ENCODE measurements at regions not wholly inside any gene's neighbourhood (a gene's known extent, or its start where the extent isn't known, plus 50 kb on each side); places are given as distances from the start of the nearest gene placed in this dataset.

DNA sequence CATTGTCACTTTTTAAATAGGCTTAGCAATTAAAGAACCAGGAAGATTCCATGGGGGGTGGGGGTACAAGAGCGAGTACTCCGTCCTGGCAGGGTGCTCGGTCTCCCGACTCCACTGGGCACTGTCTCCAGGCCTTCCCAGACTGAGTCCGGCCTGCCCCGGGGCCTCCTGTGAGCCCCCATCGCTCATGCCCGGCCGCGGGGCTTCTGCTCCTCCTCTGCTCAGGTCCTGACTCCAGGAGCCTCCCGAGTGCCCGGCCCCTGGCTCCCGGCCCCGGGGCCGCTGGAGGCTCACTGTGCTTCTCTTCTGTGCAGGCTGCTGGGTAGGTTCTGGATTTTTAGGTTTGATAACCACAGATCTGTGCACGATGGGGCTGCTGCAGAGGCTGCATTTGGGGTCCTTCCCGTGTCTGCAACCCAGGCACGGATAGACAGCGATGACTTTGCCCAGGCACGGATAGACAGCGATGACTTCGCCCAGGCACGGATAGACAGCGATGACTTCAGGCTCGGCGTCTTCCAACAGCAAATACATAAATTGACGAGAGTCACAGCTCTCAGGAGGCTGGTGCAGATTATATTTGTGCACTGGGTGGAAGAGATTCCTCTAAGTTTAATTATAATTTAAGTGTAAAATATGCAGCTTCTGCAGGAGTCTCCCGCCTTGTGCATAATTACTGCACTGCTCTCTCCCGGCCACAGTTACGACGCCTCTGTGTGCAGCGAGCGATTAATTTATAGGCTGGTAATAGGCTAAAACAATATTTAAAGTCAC, 74.8 kb upstream of the RXRA start:
- no peak for DNase-seq

DNA sequence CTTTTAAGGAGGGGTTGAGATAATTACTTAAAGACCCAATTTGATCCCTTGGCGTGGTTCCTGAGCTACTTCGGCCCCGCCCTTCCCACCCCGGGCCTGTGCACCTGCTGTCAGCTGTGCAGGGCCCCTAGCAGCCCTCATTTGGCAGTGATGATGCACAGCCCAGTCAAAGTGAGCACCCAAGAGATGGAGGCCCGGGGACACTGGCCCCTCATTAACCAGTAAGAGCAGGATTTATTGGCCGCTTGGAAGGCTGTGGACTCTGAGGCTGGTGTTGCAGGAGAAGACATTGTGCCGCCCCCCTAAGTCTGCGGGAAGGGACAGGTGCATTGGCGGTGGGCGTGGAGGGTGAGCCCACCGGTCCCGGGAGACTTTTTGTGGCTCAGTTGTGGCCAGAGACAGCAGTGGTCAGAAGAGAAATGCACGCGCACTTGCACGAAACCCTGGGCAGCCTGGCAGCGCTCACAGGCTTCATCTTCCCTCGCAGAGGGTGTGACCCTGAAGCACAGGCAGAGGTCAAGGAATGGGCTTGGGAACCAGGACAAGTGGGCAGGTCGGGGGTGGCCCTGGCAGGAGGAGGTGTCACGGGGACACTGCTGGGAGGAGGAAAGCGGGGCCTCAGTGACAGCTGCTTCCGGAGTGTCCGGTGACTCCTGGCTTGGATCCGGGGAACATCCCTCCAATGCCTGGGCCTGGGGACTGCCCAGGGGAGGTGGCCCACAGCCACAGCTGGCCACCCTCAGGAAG, 74.0 kb upstream of the RXRA start:
- DNase-seq = no peak

GRCh38 chr9:134253606-134254205, 72.5 kb upstream of the RXRA start:
- DNase-seq = no peak

DNA sequence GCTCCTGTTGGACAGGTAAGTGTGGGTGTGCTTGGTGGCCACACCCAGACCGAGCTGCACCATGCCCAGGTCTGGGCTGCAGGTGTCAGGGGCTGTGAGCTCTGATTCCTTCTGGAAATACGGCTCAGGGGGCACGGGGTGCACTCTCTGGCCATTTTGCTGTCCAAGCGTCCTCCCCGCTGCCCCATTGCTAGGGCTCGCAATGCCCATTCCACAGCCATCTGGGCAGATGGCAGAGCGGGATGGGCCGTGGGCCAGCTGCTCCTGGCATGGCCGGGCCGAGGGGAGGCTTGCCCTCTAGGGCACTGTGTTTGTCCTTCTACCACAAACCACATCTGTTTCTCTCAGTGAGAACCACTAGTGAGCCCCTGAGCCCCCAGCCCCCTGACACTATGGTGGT, 67.9 kb upstream of the RXRA start:
- no peak for DNase-seq

DNA sequence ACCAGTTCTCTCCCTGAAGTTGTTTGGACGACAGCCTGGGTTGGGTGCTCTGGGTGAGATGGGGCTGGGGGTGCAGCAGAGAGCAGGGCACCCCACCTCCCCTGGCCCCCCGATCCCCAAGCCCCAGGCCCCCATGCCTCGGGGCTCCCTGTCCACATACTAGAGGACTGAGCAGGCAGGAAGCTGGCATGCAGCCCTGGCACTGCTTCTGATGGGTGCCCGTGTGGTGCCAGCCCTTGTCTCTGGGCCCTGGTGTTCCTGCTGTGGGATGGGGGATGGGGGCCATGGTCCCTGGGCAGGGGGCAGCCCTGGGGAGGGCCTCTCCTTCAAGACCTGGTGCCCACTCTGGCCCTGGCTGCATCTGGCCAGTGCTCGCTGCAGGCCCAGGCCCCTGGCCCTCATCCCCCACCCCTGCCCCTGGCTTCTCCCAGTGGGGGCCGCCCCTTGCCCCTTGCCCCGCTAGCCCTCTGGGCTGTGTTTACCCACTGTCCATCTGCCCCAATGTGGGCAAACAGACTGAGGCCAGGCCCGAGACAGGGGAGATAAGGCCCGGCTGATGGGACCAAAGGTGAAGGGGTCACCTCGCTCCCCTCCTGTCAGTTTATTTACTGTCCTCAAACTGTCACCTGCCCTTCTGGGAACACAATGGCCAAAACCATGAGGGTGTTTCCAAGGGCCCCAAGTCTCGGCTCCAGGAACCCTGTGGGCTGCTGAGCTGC, 67.3 kb upstream of the RXRA start:
- no peak for DNase-seq

DNA sequence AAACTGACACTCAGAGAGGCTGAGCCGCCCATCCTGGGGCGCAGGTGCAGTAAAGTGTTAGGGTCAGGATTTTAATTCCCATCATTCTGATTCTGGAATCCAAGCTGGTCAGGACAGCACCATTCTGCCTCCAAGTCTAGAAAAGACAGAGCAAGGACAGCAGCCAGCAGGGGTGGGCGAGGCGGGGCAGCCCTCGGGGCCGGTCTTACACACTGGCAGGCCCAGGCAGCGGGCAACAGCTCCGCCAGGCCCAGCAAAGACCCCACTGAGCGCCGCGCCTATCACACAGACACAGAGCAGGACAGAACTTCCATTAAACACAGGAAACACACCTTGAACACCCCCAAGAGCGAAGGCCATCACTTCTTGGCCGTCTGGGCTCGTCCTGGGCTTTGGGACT, 66.5 kb upstream of the RXRA start:
- DNase-seq = no peak

DNA sequence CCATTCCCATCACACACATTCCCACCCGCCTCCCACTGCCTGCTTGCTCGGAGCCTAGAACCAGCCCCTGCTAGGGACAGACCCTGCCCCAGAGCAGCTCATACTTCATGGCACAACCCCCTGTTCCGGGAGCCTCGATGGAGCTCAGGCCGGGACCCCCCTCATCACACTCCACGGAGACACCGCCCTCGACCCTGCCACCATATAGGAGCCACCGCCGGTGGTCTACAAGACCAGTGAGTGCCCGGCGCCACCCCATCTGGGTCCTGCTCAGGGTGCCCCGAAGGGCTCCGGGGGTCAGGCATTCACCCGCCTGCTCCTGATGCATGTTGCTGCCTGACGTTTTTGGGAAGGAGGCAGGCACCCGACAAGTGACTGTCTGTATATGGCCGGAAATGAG, 65.5 kb upstream of the RXRA start:
- no peak for DNase-seq

DNA sequence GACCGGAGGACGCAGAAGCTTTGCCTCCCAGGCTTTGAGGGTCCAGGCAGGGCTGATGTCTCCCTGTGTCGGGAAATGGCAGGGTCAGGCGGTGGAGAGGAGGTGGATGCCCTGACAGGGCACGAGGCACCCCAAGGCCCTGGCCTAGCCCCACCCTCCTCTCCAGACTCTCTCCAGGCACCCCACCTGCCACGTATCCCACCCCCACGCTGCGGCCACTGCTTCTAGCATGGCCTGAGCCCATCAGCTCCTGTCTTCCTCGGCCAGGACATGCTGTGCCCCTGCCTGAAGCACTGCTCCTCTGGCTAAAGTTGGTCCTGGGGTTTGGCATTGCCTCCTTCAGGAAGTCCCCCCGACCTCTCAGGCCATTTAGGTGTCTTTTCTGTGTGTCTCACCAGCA, 64.2 kb upstream of the RXRA start:
- DNase-seq = no peak

DNA sequence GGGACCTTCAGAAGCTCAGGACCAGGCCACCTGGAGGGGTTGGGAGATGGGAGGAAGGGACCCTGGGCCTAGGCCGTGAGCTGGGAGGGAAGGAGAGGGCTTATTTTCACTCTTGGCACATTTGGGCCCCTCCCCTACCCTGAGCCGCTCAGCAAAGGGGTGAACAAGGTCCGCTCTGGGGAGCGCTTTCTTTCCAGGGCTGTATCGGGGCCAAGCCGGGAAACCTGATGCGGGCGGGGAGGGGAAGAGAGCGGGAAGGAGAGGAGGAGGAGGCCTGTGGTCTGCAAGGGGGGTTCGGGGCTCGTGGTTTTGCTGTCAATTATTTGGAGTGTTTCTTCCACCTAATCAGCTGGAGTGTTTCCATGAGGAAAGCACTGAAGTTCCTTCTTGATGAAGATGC, 62.7 kb upstream of the RXRA start:
- no peak for DNase-seq

DNA sequence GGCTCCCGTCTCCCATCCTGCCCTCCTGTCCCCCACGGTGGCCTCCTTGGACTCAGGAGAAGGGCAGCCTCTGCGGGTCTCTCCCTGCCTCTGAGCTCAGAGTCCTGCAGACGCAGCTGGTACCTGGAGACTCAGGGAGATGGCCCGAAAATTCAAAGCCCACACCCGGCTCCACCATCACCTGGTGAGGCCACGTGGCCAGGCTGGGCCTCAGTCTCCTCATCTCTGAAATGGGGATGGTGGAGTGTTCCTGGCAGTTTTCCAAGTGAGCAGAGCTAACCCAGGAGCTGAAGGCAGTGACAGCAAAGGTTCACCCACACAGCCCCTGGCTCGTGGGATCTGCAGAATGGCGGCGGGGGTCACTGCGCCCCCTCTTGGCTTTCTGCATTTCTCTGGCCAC, 62.1 kb upstream of the RXRA start:
- DNase-seq = no peak

GRCh38 chr9:134265078-134265477, 61.2 kb upstream of the RXRA start:
- DNase-seq = no peak

GRCh38 chr9:134266418-134266817, 59.8 kb upstream of the RXRA start:
- DNase-seq = no peak

DNA sequence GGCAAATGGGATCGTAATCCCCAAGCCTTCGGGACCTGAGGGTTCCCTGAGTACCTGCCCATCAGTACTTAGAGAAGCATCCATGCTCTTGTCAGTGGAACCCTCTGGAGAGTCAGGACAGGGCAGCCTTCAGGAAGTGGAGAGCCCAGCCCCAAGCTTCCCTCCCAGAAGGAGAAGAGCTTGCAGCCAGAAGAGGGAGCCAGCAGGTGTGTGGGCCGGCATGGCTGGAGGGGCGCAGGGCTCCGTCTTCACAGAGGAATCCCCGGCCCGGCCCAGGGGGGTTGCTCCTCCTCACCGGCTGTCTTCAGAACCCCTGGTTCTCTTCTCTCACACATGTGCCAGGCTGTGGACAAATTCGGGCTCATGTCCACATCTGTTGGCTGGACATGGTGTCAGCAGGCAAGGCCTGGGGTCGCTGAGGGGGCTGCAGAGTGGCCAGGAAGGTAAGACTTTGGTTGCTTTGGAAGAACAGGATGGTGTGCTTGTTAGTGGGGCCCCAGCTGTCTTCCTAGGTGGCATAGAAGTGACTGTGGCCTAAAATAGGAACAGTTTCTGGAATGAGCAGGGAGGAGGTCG, 58.9 kb upstream of the RXRA start:
- no peak for DNase-seq

GRCh38 chr9:134267881-134268724, 58.2 kb upstream of the RXRA start:
- no peak for DNase-seq

DNA sequence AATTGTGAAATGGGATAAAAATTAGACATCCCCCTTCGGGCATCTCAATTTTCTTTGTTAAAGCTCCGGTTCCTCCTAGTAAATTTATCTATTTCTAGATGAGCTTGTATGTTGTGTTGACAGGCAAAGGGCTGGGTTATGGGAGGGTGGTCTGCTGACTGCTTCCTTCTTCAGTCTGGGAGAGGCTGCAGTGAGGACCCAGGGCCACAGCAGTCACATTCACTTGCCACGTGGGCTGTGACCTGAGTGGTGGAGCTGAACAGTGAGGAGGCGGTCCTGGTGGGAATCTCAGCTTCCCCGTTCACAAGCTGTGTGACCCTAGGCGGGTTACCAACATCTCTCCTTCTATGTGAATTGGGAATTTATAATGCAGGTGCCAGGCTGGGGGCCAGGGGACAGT, 57.5 kb upstream of the RXRA start:
- no peak for DNase-seq

DNA sequence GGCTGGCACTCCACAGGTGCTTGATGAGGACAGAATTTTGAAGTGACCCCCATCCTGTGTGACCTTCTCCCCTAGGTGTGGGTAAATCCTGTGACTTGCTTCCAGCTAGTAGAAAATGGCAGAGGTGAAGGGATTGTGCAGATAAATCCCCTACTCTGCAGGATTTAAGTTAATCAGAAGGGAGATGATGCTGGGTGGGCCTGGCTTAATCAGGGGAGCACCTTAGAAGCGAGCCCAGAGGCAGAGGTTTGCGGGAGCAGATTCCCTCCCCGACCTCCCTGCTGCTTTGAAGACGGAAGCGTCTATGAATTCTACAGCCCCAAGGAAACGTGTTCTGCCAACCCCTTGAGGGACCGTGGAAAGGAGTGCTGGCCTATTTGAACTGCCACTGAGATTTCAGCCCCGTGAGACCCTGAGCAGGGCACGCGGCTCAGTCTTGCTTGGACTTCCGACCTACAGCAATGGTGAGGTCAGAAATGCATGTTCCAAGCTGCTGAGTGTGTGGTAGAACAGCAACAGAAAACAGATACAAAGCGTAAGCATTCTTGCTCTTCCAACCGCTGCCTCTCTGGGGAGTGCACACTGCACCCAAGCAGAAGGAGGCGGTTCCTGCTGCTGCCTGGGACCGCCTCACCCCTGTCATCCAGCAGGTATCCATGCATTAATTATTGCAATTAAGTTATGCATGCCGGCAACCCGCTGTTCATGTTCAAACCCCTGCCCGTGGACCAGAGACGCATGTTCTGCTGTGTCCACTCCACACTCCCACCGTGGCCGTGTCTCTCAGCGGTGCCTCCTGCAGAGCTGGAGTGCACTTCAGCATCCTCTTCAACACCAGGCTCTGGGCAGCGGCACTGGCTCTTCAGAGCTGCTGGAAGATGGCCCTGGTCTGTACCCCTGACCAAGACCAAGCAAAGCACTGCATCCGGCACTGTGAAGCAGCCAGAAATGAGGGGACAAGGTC, 54.6 kb upstream of the RXRA start:
- no peak for DNase-seq

- no peak for DNase-seq
Measured at GRCh38 chr9:134272302-134273023, 53.8 kb upstream of the RXRA start.

- no peak for DNase-seq
Measured at GRCh38 chr9:134273647-134274046, 52.6 kb upstream of the RXRA start.

GRCh38 chr9:134275375-134275774, 50.9 kb upstream of the RXRA start:
- DNase-seq = no peak

All from activated CD4-positive, alpha-beta T cell treated with anti-CD3 and anti-CD28 coated beads, Interleukin-2, Interleukin-6, amounts not matched to agents 100 ng/mL and 50 ng/mL, durations not matched to agents 16 hours and 8 hours (primary cell).